ENCODE measurements at regions not wholly inside any gene's neighbourhood (a gene's known extent, or its start where the extent isn't known, plus 50 kb on each side); places are given as distances from the start of the nearest gene placed in this dataset.
A peak's percentile ranks its signal among the peaks of the same experiment; 100 is the strongest.

- no peaks in the 10 kb centered on the region for H3K36me3 ChIP-seq (ENCODE audit: control insufficient read depth, insufficient read depth, low read length)
- POLR2A ChIA-PET = no interaction called here
- CTCF ChIA-PET = no interaction called here
- TF ChIP-seq CTCF (IDR thresholded peaks at IDR 0.05; ENCODE audit: insufficient read depth, low read depth, low read length) = no peak
- H3K27me3 ChIP-seq (ENCODE audit: control insufficient read depth, insufficient read depth, low read length) = no peaks in the 10 kb centered on the region
- DNase-seq (ENCODE audit: low read depth) = peak; percentile 87
- H3K4me3 ChIP-seq (ENCODE audit: low read depth, low read length) = no peak overlapping the region
Measured at GRCh38 chr16:80285104-80285503, 255.7 kb upstream of the DYNLRB2 start.

- H3K36me3 ChIP-seq (ENCODE audit: control insufficient read depth, insufficient read depth, low read length) = no peaks in the 10 kb centered on the region
- no peak for DNase-seq (ENCODE audit: low read depth)
- CTCF ChIA-PET = no interaction called here
- H3K27me3 ChIP-seq (ENCODE audit: control insufficient read depth, insufficient read depth, low read length) = no peaks in the 10 kb centered on the region
- no peak for TF ChIP-seq CTCF (IDR thresholded peaks at IDR 0.05; ENCODE audit: insufficient read depth, low read depth, low read length)
- H3K4me3 ChIP-seq (ENCODE audit: low read depth, low read length) = no peak overlapping the region
- POLR2A ChIA-PET = no interaction called here
Measured at GRCh38 chr16:80283466-80284392, 257.1 kb upstream of the DYNLRB2 start.

GRCh38 chr16:80280557-80280956, 260.2 kb upstream of the DYNLRB2 start:
- Histone ChIP-seq H3K36me3 (ENCODE audit: control insufficient read depth, insufficient read depth, low read length) (no peaks in the 10 kb centered on the region), H3K4me3 (ENCODE audit: low read depth, low read length) (no peak overlapping the region), H3K27me3 (ENCODE audit: control insufficient read depth, insufficient read depth, low read length) (no peaks in the 10 kb centered on the region)
- DNase-seq (ENCODE audit: low read depth) = no peak
- ChIA-PET POLR2A (no interaction called here), CTCF (interaction anchor here (0.7 kb wide), 1 partner anchor 91 kb away, joined by 3 read pairs; no protein-coding TSS in a partner anchor)
- no peak for TF ChIP-seq CTCF (IDR thresholded peaks at IDR 0.05; ENCODE audit: insufficient read depth, low read depth, low read length)

GRCh38 chr16:80279656-80280055, 261.1 kb upstream of the DYNLRB2 start:
- DNase-seq (ENCODE audit: low read depth) = no peak
- no peak for TF ChIP-seq CTCF (IDR thresholded peaks at IDR 0.05; ENCODE audit: insufficient read depth, low read depth, low read length)
- CTCF ChIA-PET = no interaction called here
- H3K36me3 ChIP-seq (ENCODE audit: control insufficient read depth, insufficient read depth, low read length) = no peaks in the 10 kb centered on the region
- no peaks in the 10 kb centered on the region for H3K27me3 ChIP-seq (ENCODE audit: control insufficient read depth, insufficient read depth, low read length)
- H3K4me3 ChIP-seq (ENCODE audit: low read depth, low read length) = no peak overlapping the region
- POLR2A ChIA-PET = interaction anchor here (0.7 kb wide), 1 partner anchor 19 kb away, joined by 3 read pairs; no protein-coding TSS in a partner anchor

GRCh38 chr16:80277182-80277581, 263.6 kb upstream of the DYNLRB2 start:
- Histone ChIP-seq H3K27me3 (ENCODE audit: control insufficient read depth, insufficient read depth, low read length) (no peaks in the 10 kb centered on the region), H3K36me3 (ENCODE audit: control insufficient read depth, insufficient read depth, low read length) (no peaks in the 10 kb centered on the region), H3K4me3 (ENCODE audit: low read depth, low read length) (no peak overlapping the region)
- no peak for DNase-seq (ENCODE audit: low read depth)
- ChIA-PET CTCF (interaction anchor here (0.6 kb wide), 1 partner anchor 98 kb away, joined by 3 read pairs; no protein-coding TSS in a partner anchor), POLR2A (no interaction called here)
- no peak for TF ChIP-seq CTCF (IDR thresholded peaks at IDR 0.05; ENCODE audit: insufficient read depth, low read depth, low read length)

Data from BJ (cell line).